ENCODE measurements at regions not wholly inside any gene's neighbourhood (a gene's known extent, or its start where the extent isn't known, plus 50 kb on each side); places are given as distances from the start of the nearest gene placed in this dataset.

GRCh38 chr2:120520454-120520853, 174.5 kb downstream of the INHBB start:
- Histone ChIP-seq H3K27ac (no peak overlapping the region), H3K27me3 (replicated peaks) (peaks cover 7% of the 10 kb centered on the region), H3K36me3 (replicated peaks) (no peaks in the 10 kb centered on the region), H3K4me3 (ENCODE audit: low read depth, low read length) (no peak overlapping the region)
- in situ Hi-C loops (cut with HindIII; ENCODE audit: low pct_ligation_motif_present, low sequenced_read_pairs): no loop called here
- TF ChIP-seq, protein P1, sequence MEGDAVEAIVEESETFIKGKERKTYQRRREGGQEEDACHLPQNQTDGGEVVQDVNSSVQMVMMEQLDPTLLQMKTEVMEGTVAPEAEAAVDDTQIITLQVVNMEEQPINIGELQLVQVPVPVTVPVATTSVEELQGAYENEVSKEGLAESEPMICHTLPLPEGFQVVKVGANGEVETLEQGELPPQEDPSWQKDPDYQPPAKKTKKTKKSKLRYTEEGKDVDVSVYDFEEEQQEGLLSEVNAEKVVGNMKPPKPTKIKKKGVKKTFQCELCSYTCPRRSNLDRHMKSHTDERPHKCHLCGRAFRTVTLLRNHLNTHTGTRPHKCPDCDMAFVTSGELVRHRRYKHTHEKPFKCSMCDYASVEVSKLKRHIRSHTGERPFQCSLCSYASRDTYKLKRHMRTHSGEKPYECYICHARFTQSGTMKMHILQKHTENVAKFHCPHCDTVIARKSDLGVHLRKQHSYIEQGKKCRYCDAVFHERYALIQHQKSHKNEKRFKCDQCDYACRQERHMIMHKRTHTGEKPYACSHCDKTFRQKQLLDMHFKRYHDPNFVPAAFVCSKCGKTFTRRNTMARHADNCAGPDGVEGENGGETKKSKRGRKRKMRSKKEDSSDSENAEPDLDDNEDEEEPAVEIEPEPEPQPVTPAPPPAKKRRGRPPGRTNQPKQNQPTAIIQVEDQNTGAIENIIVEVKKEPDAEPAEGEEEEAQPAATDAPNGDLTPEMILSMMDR (IDR thresholded peaks at IDR 0.05; ENCODE audit: low read depth, low read length, missing control alignments): no peak
- DNase-seq: no peak

GRCh38 chr2:120520929-120521912, 175.3 kb downstream of the INHBB start:
- H3K4me3 ChIP-seq (ENCODE audit: low read depth, low read length): no peak overlapping the region
- peak; percentile 27 for DNase-seq
- H3K36me3 ChIP-seq (replicated peaks): no peaks in the 10 kb centered on the region
- TF ChIP-seq, protein P1 (IDR thresholded peaks at IDR 0.05; ENCODE audit: low read depth, low read length, missing control alignments): peak; percentile 98
- in situ Hi-C loops (cut with HindIII; ENCODE audit: low pct_ligation_motif_present, low sequenced_read_pairs): no loop called here
- peaks cover 7% of the 10 kb centered on the region for H3K27me3 ChIP-seq (replicated peaks)
- no peak overlapping the region for H3K27ac ChIP-seq

DNA sequence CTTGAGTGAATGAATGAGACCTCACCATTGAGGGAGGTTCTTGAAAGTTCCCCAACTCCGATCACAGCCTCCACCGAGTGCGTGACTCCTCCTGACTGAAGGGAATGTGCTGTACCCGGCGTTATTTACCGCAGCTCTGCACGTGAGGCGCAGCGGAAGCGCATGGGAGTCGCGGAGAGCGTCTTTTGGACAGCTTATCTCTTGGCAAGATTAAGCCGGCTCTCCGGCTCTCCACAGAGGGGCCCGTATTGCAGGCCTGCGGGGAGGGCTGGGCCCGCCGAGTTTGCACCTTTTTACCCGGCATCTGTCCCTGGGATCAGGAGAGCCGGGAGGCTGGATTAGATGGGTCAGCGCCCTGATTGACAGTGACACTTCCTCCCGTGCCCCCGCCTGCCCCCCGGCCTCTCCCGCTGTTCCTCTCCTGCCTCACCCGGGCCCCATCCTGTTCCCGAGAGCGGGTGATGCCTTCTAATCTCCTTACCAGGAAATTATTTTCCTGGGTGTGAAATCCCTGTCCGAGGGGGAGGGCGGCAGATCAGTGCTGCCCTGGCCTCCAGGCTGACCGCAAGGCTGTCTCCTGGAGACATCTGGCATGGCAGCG, 176.3 kb downstream of the INHBB start:
- DNase-seq: no peak
- TF ChIP-seq, protein P1 (IDR thresholded peaks at IDR 0.05; ENCODE audit: low read depth, low read length, missing control alignments): no peak
- Histone ChIP-seq H3K36me3 (replicated peaks) (no peaks in the 10 kb centered on the region), H3K27ac (no peak overlapping the region), H3K27me3 (replicated peaks) (peaks cover 3% of the 10 kb centered on the region), H3K4me3 (ENCODE audit: low read depth, low read length) (no peak overlapping the region)
- in situ Hi-C loops (cut with HindIII; ENCODE audit: low pct_ligation_motif_present, low sequenced_read_pairs): no loop called here

- Histone ChIP-seq H3K36me3 (replicated peaks) (no peaks in the 10 kb centered on the region), H3K4me3 (ENCODE audit: low read depth, low read length) (no peak overlapping the region), H3K27me3 (replicated peaks) (peaks cover 6% of the 10 kb centered on the region), H3K27ac (no peak overlapping the region)
- TF ChIP-seq, protein P1 (IDR thresholded peaks at IDR 0.05; ENCODE audit: low read depth, low read length, missing control alignments): no peak
- in situ Hi-C loops (cut with HindIII; ENCODE audit: low pct_ligation_motif_present, low sequenced_read_pairs): no loop called here
- no peak for DNase-seq
Observed at GRCh38 chr2:120523766-120524165, 177.8 kb downstream of the INHBB start.

GRCh38 chr2:120524174-120524573, 178.2 kb downstream of the INHBB start:
- TF ChIP-seq, protein P1 (IDR thresholded peaks at IDR 0.05; ENCODE audit: low read depth, low read length, missing control alignments): no peak
- Histone ChIP-seq H3K27me3 (replicated peaks) (peaks cover 4% of the 10 kb centered on the region), H3K36me3 (replicated peaks) (no peaks in the 10 kb centered on the region), H3K4me3 (ENCODE audit: low read depth, low read length) (no peak overlapping the region), H3K27ac (no peak overlapping the region)
- in situ Hi-C loops (cut with HindIII; ENCODE audit: low pct_ligation_motif_present, low sequenced_read_pairs): no loop called here
- DNase-seq: no peak
